Fibroblast of the aortic adventitia (primary cell): ENCODE measurements at regions not wholly inside any gene's neighbourhood (a gene's known extent, or its start where the extent isn't known, plus 50 kb on each side); places are given as distances from the start of the nearest gene placed in this dataset.

Experiments used
- DNase-seq: peaks from one replicate; pipeline ENCODE4 v3.0.0-alpha.2; 2010; ENCODE audit warnings: low read depth
- H3K4me3 ChIP-seq: 2 replicates; pipeline ENCODE4 v1.5.1; 2011; ENCODE audit warnings: low read depth, mild to moderate bottlenecking, control low read depth, low read length, moderate library complexity
- TF ChIP-seq, protein P1 (sequence below): IDR thresholded peaks from 2 replicates; pipeline ENCODE4 v1.5.1; 2011; ENCODE audit warnings: mild to moderate bottlenecking, low read length, control low read depth, inconsistent platforms; ENCODE audit not compliant: insufficient read depth

- no peak for DNase-seq
- H3K4me3 ChIP-seq, result no peak overlapping the region
- TF ChIP-seq, protein P1, sequence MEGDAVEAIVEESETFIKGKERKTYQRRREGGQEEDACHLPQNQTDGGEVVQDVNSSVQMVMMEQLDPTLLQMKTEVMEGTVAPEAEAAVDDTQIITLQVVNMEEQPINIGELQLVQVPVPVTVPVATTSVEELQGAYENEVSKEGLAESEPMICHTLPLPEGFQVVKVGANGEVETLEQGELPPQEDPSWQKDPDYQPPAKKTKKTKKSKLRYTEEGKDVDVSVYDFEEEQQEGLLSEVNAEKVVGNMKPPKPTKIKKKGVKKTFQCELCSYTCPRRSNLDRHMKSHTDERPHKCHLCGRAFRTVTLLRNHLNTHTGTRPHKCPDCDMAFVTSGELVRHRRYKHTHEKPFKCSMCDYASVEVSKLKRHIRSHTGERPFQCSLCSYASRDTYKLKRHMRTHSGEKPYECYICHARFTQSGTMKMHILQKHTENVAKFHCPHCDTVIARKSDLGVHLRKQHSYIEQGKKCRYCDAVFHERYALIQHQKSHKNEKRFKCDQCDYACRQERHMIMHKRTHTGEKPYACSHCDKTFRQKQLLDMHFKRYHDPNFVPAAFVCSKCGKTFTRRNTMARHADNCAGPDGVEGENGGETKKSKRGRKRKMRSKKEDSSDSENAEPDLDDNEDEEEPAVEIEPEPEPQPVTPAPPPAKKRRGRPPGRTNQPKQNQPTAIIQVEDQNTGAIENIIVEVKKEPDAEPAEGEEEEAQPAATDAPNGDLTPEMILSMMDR, result no peak
These were observed 494.2 kb downstream of the TSN start for GRCh38 chr2:122249673-122250072.

- H3K4me3 ChIP-seq, result no peak overlapping the region
- no peak for DNase-seq
- TF ChIP-seq, protein P1, result no peak
These were observed 495.7 kb downstream of the TSN start for GRCh38 chr2:122251158-122251557.

DNA sequence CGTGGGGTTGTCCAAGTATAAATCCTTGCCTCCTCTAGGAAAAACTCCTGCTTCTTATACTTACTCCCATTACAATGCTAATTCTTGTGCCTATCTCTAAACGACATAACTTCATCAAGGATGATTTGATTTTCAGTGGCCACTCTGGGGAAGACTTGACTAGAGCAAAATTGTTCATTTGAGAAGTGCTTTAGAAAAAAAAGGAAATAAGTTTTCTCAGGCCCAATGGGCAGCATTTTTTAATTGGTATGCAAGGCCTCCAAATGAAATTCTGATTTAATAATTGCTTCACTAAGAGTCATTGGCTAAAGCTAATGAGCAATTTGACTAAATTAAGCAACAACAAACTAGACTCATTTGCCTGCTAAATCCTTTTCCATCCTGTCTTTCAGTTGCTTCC lies 496.1 kb downstream of the TSN start:
- no peak overlapping the region for H3K4me3 ChIP-seq
- no peak for DNase-seq
- TF ChIP-seq, protein P1, result no peak

DNA sequence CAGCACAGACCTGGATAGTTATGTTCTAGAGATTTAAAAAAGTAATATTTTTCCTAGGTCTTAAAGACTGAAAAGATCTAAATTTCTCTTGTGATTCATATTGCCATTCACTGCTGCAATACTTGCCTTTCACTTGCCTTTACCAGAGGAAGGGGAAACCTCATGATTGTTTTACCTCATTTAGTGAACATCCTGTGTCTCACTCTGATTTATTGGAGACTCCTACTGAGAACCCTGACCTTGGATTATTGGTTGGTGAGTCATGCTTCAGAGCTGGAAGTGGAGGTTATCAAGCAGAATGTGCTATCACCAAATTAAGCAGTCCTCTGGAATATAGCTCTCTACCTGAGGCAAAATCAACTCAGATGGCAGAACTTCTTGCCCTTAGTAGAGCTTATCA lies 500.5 kb downstream of the TSN start:
- no peak overlapping the region for H3K4me3 ChIP-seq
- no peak for DNase-seq
- TF ChIP-seq, protein P1, result no peak

GRCh38 chr2:122261911-122262310 lies 506.5 kb downstream of the TSN start:
- H3K4me3 ChIP-seq, result no peak overlapping the region
- TF ChIP-seq, protein P1, result no peak
- DNase-seq, result no peak

GRCh38 chr2:122263746-122264145 lies 508.3 kb downstream of the TSN start:
- DNase-seq, result no peak

DNA sequence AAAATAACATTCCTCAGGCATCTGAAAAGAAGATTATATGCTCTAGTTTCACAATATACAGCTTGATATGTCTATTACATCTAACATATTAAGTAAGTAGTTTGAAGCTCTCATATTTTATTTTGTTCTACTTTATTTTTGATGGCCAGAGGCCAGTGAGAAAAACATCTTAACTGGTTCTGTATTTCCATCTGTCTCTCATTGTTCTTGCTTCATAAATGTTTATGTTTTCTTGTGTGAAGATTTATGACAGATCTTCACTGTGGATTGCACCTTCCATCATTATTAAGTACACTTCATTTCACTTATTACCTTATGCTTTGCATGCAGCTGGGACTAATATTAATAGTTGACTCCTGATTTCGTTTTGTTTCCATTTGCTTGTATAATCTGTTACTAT lies 511.2 kb downstream of the TSN start:
- no peak overlapping the region for H3K4me3 ChIP-seq
- TF ChIP-seq, protein P1, result no peak
- DNase-seq, result no peak

More at GRCh38 chr2:122263746-122264145, 508.3 kb downstream of the TSN start:
- TF ChIP-seq, protein P1, result no peak
- H3K4me3 ChIP-seq, result no peak overlapping the region
